ENCODE measurements at regions not wholly inside any gene's neighbourhood (a gene's known extent, or its start where the extent isn't known, plus 50 kb on each side); places are given as distances from the start of the nearest gene placed in this dataset.
A peak's percentile ranks its signal among the peaks of the same experiment; 100 is the strongest.

DNA sequence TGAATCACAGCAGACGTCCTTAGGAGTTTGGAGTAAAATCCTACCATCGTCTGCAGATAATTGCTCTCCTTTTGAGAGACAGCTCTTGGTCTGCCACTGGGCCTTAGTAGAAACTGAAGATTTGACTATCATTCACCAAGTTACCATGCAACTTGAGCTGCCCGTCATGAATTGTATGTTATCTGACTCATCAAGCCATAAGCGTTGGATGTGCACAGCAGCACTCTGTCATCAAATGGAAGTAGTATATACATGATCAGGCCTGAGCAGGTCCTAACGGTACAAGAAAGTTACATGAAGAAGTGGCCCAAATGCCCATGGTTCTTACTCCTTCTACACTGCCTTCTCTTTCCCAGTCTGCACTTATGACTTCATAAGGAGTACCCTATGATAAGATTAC lies 317.8 kb downstream of the GPATCH2 start:
- DNase-seq (ENCODE audit: extremely low read depth, low read depth), result no peak
- TF ChIP-seq, protein P1, sequence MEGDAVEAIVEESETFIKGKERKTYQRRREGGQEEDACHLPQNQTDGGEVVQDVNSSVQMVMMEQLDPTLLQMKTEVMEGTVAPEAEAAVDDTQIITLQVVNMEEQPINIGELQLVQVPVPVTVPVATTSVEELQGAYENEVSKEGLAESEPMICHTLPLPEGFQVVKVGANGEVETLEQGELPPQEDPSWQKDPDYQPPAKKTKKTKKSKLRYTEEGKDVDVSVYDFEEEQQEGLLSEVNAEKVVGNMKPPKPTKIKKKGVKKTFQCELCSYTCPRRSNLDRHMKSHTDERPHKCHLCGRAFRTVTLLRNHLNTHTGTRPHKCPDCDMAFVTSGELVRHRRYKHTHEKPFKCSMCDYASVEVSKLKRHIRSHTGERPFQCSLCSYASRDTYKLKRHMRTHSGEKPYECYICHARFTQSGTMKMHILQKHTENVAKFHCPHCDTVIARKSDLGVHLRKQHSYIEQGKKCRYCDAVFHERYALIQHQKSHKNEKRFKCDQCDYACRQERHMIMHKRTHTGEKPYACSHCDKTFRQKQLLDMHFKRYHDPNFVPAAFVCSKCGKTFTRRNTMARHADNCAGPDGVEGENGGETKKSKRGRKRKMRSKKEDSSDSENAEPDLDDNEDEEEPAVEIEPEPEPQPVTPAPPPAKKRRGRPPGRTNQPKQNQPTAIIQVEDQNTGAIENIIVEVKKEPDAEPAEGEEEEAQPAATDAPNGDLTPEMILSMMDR (IDR thresholded peaks at IDR 0.05; ENCODE audit: low read depth, low read length), result no peak

GRCh38 chr1:217311766-217312165 lies 319.1 kb downstream of the GPATCH2 start:
- DNase-seq (ENCODE audit: extremely low read depth, low read depth), result no peak

GRCh38 chr1:217311269-217311668 lies 319.6 kb downstream of the GPATCH2 start:
- no peak for DNase-seq (ENCODE audit: extremely low read depth, low read depth)
- TF ChIP-seq, protein P1 (IDR thresholded peaks at IDR 0.05; ENCODE audit: low read depth, low read length), result no peak

More at GRCh38 chr1:217311766-217312165, 319.1 kb downstream of the GPATCH2 start:
- TF ChIP-seq, protein P1 (IDR thresholded peaks at IDR 0.05; ENCODE audit: low read depth, low read length), result peak; percentile 8

DNA sequence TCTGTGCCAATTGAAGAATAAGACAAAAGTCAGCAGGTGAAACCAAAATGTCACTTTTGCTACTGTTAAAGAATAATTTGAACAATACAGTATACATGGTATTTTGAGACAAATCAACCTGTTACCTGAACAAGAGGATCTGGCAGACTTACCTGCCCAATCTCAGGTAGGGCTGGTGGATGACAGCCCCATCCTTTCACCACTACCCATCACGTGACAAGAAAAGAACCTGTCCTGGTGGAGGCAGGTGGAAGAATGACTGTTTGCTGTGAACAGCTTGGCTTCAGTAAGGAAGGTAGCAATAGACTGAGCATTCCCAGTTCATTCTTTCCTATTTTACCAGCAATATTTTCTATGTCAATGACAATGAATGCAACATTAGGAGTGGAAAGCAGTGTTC lies 349.6 kb downstream of the GPATCH2 start:
- no peak for DNase-seq (ENCODE audit: extremely low read depth, low read depth)
- TF ChIP-seq, protein P1 (IDR thresholded peaks at IDR 0.05; ENCODE audit: low read depth, low read length), result no peak

- DNase-seq (ENCODE audit: extremely low read depth, low read depth), result no peak
- TF ChIP-seq, protein P1 (IDR thresholded peaks at IDR 0.05; ENCODE audit: low read depth, low read length), result no peak
Measured at GRCh38 chr1:217275655-217276398, 355.1 kb downstream of the GPATCH2 start.

GRCh38 chr1:217274927-217275654 lies 355.8 kb downstream of the GPATCH2 start:
- TF ChIP-seq, protein P1 (IDR thresholded peaks at IDR 0.05; ENCODE audit: low read depth, low read length), result no peak
- DNase-seq (ENCODE audit: extremely low read depth, low read depth), result no peak

DNA sequence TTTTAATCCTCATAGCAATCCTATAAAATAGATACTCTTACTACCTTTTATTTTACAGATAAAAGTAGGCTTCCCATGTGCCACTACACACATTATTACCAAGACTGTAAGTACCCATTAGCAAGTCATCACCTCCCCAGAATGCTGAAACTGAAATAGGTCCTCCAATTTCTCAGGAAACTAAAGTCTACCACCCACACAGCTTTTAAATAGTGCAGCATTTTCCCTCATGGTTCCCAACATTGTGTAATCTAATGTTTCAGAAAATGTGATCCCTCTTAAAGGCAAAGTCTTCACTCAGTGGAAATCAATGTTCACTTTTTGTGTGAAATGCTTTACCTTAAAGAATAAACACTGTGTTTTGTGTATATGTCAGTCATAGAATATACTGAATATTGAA lies 356.5 kb downstream of the GPATCH2 start:
- no peak for DNase-seq (ENCODE audit: extremely low read depth, low read depth)

More for the DNA sequence above, 356.5 kb downstream of the GPATCH2 start:
- TF ChIP-seq, protein P1 (IDR thresholded peaks at IDR 0.05; ENCODE audit: low read depth, low read length), result no peak
